WI38 (cell line): ENCODE measurements at regions not wholly inside any gene's neighbourhood (a gene's known extent, or its start where the extent isn't known, plus 50 kb on each side); places are given as distances from the start of the nearest gene placed in this dataset.
"Not testable (repeated sequence)": the region's sequence is repeated elsewhere in the genome, so short reads cannot be mapped to it uniquely, and the experiment has no call there.

ENCODE experiments used
- H3K4me3 ChIP-seq: 2 replicates; pipeline ENCODE4 v1.5.1; 2011; ENCODE audit warnings: low read depth, mild to moderate bottlenecking, control low read depth, low read length
- CTCF ChIP-seq: IDR thresholded peaks from 2 replicates; pipeline ENCODE4 v1.5.1; 2012; ENCODE audit warnings: low read depth, mild to moderate bottlenecking, control low read depth, low read length

GRCh38 chr4:170940043-170940724 lies 850.4 kb upstream of the AADAT start:
- no peak overlapping the region for H3K4me3 ChIP-seq
- TF ChIP-seq CTCF, result no peak

- TF ChIP-seq CTCF, result no peak
- no peak overlapping the region for H3K4me3 ChIP-seq
Measured at GRCh38 chr4:170938588-170938987, 848.8 kb upstream of the AADAT start.

- no peak overlapping the region for H3K4me3 ChIP-seq
- TF ChIP-seq CTCF, result no peak
Measured at GRCh38 chr4:170931321-170931720, 841.6 kb upstream of the AADAT start.

GRCh38 chr4:170888660-170889059 lies 798.9 kb upstream of the AADAT start:
- no peak for TF ChIP-seq CTCF
- no peak overlapping the region for H3K4me3 ChIP-seq

- TF ChIP-seq CTCF, result no peak
- no peak overlapping the region for H3K4me3 ChIP-seq
Measured at GRCh38 chr4:170887396-170887795, 797.6 kb upstream of the AADAT start.

GRCh38 chr4:170884969-170885570 lies 795.3 kb upstream of the AADAT start:
- TF ChIP-seq CTCF, result no peak

GRCh38 chr4:170881646-170882045 lies 791.9 kb upstream of the AADAT start:
- not testable (repeated sequence) for H3K4me3 ChIP-seq

More at GRCh38 chr4:170884969-170885570, 795.3 kb upstream of the AADAT start:
- H3K4me3 ChIP-seq, result no peak overlapping the region
